Bronchial epithelial cell (primary cell): ENCODE measurements at regions not wholly inside any gene's neighbourhood (a gene's known extent, or its start where the extent isn't known, plus 50 kb on each side); places are given as distances from the start of the nearest gene placed in this dataset.

Source experiments
- DNase-seq: peaks from one replicate; pipeline ENCODE4 v3.0.0-alpha.2; 2010; ENCODE audit warnings: low read depth
- FAIRE-seq: peaks from 2 replicates; lab custom pipeline; 2011; peaks lifted over from hg19 to GRCh38; lab: Jason Lieb, UNC
- H3K27me3 ChIP-seq: 2 replicates; pipeline ENCODE4 v1.5.1; 2011; ENCODE audit warnings: low read length; ENCODE audit not compliant: control insufficient read depth, insufficient read depth
- H3K36me3 ChIP-seq: 2 replicates; pipeline ENCODE4 v1.5.1; 2011; ENCODE audit warnings: low read length; ENCODE audit not compliant: control insufficient read depth, insufficient read depth
- H3K4me3 ChIP-seq: 2 replicates; pipeline ENCODE4 v1.5.1; 2011; ENCODE audit warnings: mild to moderate bottlenecking, low read depth, low read length, control low read depth
- CTCF ChIP-seq: IDR thresholded peaks from 2 replicates; pipeline ENCODE4 v1.5.1; 2011; ENCODE audit warnings: mild to moderate bottlenecking, moderate library complexity, low read length, control low read depth, inconsistent platforms; ENCODE audit not compliant: insufficient read depth, severe bottlenecking

GRCh38 chr15:25624504-25625177, 185.8 kb upstream of the UBE3A start:
- no peaks in the 10 kb centered on the region for H3K36me3 ChIP-seq
- no peak overlapping the region for H3K4me3 ChIP-seq
- no peaks in the 10 kb centered on the region for H3K27me3 ChIP-seq
- no peak for TF ChIP-seq CTCF
- DNase-seq (no peak), FAIRE-seq (no peak)

GRCh38 chr15:25623708-25624107, 184.9 kb upstream of the UBE3A start:
- FAIRE-seq (peak; percentile 36), DNase-seq (no peak)
- Histone ChIP-seq H3K36me3 (no peaks in the 10 kb centered on the region), H3K4me3 (no peak overlapping the region), H3K27me3 (no peaks in the 10 kb centered on the region)
- no peak for TF ChIP-seq CTCF

- no peak for FAIRE-seq
- H3K4me3 ChIP-seq = no peak overlapping the region
- no peak for TF ChIP-seq CTCF
- no peak for DNase-seq
- no peaks in the 10 kb centered on the region for H3K36me3 ChIP-seq
- no peaks in the 10 kb centered on the region for H3K27me3 ChIP-seq
Measured at GRCh38 chr15:25620466-25620865, 181.6 kb upstream of the UBE3A start.

GRCh38 chr15:25619761-25620160, 180.9 kb upstream of the UBE3A start:
- H3K36me3 ChIP-seq = no peaks in the 10 kb centered on the region
- FAIRE-seq = no peak

GRCh38 chr15:25619076-25619475, 180.3 kb upstream of the UBE3A start:
- FAIRE-seq (no peak), DNase-seq (no peak)
- no peaks in the 10 kb centered on the region for H3K36me3 ChIP-seq
- no peak for TF ChIP-seq CTCF
- H3K4me3 ChIP-seq = no peak overlapping the region
- no peaks in the 10 kb centered on the region for H3K27me3 ChIP-seq

More at GRCh38 chr15:25619761-25620160, 180.9 kb upstream of the UBE3A start:
- DNase-seq = no peak
- Histone ChIP-seq H3K4me3 (no peak overlapping the region), H3K27me3 (no peaks in the 10 kb centered on the region)
- TF ChIP-seq CTCF = no peak

- no peak for DNase-seq
- no peak for TF ChIP-seq CTCF
- H3K36me3 ChIP-seq = no peaks in the 10 kb centered on the region
- FAIRE-seq = no peak
- H3K27me3 ChIP-seq = no peaks in the 10 kb centered on the region
- no peak overlapping the region for H3K4me3 ChIP-seq
Measured at GRCh38 chr15:25618161-25618560, 179.3 kb upstream of the UBE3A start.
